AG04450 (cell line): ENCODE measurements at regions not wholly inside any gene's neighbourhood (a gene's known extent, or its start where the extent isn't known, plus 50 kb on each side); places are given as distances from the start of the nearest gene placed in this dataset.

Experiments
- CTCF ChIA-PET: fragments of 300-600, 350-600 bp; formaldehyde crosslinking; extraction: SDS; loops from one replicate; lab custom pipeline; 2022; ENCODE audit warnings: antibody characterized with exemption, inconsistent platforms; lab: Charles Lee
- POLR2A ChIA-PET: fragments of 350-600 bp; formaldehyde crosslinking; extraction: SDS; loops from one replicate; lab custom pipeline; 2021; ENCODE audit warnings: antibody characterized with exemption, inconsistent platforms; lab: Yijun Ruan, JAX
- DNase-seq: peaks from one replicate; pipeline ENCODE4 v3.0.0-alpha.2; 2011; ENCODE audit warnings: low read depth, low spot score
- H3K27ac ChIP-seq: one replicate; pipeline ENCODE4 v1.5.1; 2012; ENCODE audit warnings: low read depth, low read length, control low read depth
- H3K27me3 ChIP-seq: one replicate; pipeline ENCODE4 v1.6.0; 2012; ENCODE audit warnings: low read length; ENCODE audit not compliant: control insufficient read depth, insufficient read depth
- H3K4me3 ChIP-seq: 2 replicates; pipeline ENCODE4 v1.5.1; 2011; ENCODE audit warnings: mild to moderate bottlenecking, low read depth, low read length, control low read depth
- H3K9me3 ChIP-seq: 2 replicates; pipeline ENCODE4 v1.5.1; 2012; ENCODE audit warnings: low read length; ENCODE audit not compliant: control insufficient read depth, insufficient read depth
- TF ChIP-seq, protein P1 (sequence below): IDR thresholded peaks from 2 replicates; pipeline ENCODE4 v1.5.1; 2011; ENCODE audit warnings: low read depth, low read length, control low read depth, inconsistent platforms

- DNase-seq: no peak
- ChIA-PET POLR2A (no interaction called here), CTCF (no interaction called here)
- no peaks in the 10 kb centered on the region for H3K27me3 ChIP-seq
- no peak overlapping the region for H3K4me3 ChIP-seq
- TF ChIP-seq, protein P1, sequence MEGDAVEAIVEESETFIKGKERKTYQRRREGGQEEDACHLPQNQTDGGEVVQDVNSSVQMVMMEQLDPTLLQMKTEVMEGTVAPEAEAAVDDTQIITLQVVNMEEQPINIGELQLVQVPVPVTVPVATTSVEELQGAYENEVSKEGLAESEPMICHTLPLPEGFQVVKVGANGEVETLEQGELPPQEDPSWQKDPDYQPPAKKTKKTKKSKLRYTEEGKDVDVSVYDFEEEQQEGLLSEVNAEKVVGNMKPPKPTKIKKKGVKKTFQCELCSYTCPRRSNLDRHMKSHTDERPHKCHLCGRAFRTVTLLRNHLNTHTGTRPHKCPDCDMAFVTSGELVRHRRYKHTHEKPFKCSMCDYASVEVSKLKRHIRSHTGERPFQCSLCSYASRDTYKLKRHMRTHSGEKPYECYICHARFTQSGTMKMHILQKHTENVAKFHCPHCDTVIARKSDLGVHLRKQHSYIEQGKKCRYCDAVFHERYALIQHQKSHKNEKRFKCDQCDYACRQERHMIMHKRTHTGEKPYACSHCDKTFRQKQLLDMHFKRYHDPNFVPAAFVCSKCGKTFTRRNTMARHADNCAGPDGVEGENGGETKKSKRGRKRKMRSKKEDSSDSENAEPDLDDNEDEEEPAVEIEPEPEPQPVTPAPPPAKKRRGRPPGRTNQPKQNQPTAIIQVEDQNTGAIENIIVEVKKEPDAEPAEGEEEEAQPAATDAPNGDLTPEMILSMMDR: no peak
- H3K9me3 ChIP-seq: no peaks in the 10 kb centered on the region
- H3K27ac ChIP-seq: no peak overlapping the region
Observed at GRCh38 chr7:109376576-109376975, 806.9 kb downstream of the DNAJB9 start.

DNA sequence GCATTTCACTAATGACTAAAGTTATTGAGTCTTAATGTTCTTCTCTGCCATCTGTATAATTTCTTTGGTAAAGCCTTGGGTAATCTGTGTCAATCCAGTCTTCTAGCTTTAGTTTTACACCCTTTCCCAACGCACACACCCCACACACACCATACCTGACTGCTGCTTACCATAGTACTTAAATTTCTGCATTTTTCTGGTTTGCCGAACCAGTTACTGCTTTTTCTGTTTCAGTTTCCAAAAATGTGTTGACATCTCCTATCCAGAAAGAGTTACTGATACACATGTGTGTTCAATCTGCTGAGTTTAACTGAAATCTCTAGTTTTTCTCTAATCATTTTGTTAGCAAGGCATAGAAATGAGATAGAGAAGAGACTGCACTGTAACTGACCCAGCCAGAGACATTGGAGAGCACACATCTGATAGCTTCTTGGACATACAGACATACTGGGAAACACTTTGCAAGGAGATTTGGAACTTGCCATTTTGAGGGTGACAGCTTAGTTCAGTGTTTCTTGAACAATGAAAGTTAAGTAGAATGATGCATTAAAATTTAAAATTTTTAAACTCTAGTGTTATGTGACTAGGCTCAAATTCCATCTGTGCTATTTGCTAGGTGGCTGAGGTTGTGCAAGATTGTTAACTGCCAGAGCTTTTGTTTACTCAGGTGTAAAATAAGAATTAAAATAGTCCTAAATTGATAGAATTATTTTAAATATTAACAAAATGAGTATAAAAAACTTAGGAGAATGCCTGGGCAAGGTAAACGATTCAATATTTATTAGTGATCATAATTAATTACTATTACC, 807.6 kb downstream of the DNAJB9 start:
- Histone ChIP-seq H3K9me3 (no peaks in the 10 kb centered on the region), H3K4me3 (no peak overlapping the region), H3K27me3 (no peaks in the 10 kb centered on the region), H3K27ac (no peak overlapping the region)
- POLR2A ChIA-PET: no interaction called here
- DNase-seq: no peak
- TF ChIP-seq, protein P1: no peak
- CTCF ChIA-PET: no interaction called here

DNA sequence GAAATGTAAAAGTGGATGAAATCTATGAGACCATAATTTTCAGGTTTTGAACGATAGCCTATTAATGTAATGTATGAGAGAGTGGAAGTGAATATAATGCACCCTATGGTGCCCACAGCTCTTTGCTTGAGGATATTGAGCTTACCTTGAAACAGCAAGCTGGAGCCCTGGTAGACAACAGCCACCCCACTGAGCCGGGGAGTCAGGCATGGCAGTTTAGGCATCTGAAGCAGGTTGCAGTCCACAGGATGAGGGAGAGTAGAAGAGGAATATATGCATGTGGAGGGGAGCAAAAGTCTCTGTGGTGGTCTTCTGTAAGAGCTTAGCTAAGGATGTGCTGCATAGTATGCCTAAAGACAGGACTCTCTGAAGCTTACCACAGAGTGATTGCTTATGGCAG, 817.3 kb downstream of the DNAJB9 start:
- ChIA-PET POLR2A (no interaction called here), CTCF (no interaction called here)
- Histone ChIP-seq H3K27ac (no peak overlapping the region), H3K27me3 (no peaks in the 10 kb centered on the region), H3K9me3 (peaks cover 8% of the 10 kb centered on the region), H3K4me3 (no peak overlapping the region)
- TF ChIP-seq, protein P1: no peak
- DNase-seq: no peak

GRCh38 chr7:109387530-109387929, 817.9 kb downstream of the DNAJB9 start:
- ChIA-PET POLR2A (no interaction called here), CTCF (no interaction called here)
- DNase-seq: no peak

GRCh38 chr7:109391240-109391639, 821.6 kb downstream of the DNAJB9 start:
- ChIA-PET POLR2A (no interaction called here), CTCF (no interaction called here)
- TF ChIP-seq, protein P1: no peak
- no peak overlapping the region for H3K27ac ChIP-seq
- no peaks in the 10 kb centered on the region for H3K27me3 ChIP-seq
- peaks cover 8% of the 10 kb centered on the region for H3K9me3 ChIP-seq
- DNase-seq: no peak
- no peak overlapping the region for H3K4me3 ChIP-seq

More at GRCh38 chr7:109387530-109387929, 817.9 kb downstream of the DNAJB9 start:
- peaks cover 8% of the 10 kb centered on the region for H3K9me3 ChIP-seq
- no peaks in the 10 kb centered on the region for H3K27me3 ChIP-seq
- H3K4me3 ChIP-seq: no peak overlapping the region
- no peak overlapping the region for H3K27ac ChIP-seq
- TF ChIP-seq, protein P1: no peak
